HG03378 (cell line): ENCODE measurements at regions not wholly inside any gene's neighbourhood (a gene's known extent, or its start where the extent isn't known, plus 50 kb on each side); places are given as distances from the start of the nearest gene placed in this dataset.

Experiments
- ATAC-seq: cut with Tn5 transposase; IDR thresholded peaks from one replicate; pipeline ENCODE4 v1.9.1; 2021; ENCODE audit warnings: mild to moderate bottlenecking, moderate library complexity; ENCODE audit not compliant: unreplicated experiment

GRCh38 chr12:116401565-116401964 is 124.1 kb upstream of the MED13L start:
- no peak for ATAC-seq

GRCh38 chr12:116402163-116402939 is 124.9 kb upstream of the MED13L start:
- no peak for ATAC-seq

- no peak for ATAC-seq
These were observed 126.1 kb upstream of the MED13L start for GRCh38 chr12:116403546-116403945.

DNA sequence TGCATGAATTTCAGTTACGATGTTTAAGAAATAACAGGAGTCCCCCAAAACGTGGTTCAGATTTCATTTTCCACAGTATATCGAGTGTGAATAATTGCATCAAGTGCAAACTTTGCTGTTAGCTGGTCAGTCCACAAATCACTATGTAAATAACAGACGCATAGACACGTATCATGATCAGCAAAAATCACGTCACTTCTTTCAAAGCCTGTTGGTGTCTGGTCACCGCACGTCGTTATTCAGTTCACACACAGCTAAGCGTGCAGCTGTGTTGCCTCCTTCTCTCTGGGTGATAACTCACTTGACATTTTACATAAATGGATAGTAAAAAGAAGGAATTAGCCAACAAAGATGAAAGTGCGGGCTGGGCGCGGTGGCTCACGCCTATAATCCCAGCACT is 126.8 kb upstream of the MED13L start:
- no peak for ATAC-seq

- ATAC-seq, result no peak
These were observed 127.6 kb upstream of the MED13L start for GRCh38 chr12:116404913-116405611.

GRCh38 chr12:116406529-116406928 is 129.0 kb upstream of the MED13L start:
- ATAC-seq, result no peak

DNA sequence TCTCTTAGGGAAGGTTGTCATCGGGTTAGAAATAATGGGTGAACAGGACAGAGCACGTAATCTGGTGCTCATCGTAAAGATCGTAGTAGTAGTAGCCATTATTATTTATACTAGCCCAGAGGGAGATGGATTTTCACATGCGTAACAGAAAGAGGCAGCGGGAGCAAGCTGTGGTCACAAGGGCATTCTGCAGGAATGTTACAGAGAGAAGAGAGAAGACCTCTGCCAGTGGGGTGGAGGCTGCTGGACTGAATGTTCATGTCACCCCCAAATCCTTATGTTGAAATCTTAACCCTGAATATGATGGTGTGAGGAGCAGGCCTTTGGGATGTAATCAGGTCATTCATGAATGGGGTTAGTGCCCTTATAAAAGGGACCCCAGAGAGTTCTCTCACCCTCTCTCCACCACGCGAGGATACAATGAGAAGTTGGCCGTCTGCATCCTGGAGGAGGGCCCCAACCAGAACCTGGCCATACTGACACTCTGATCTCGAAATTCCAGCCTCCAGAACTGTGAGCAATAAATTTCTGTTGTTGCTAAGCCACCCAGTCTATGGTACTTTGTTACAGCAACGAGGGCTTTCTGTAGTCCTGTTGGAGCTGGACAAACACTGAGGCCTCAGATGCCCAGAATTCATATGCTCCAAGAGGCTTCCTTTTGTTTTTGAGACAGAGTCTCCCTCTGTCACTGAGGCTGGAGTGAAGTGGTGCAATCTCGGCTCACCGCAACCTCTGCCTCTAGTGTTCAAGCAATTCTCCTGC is 131.2 kb upstream of the MED13L start:
- ATAC-seq, result no peak

- no peak for ATAC-seq
These were observed 134.5 kb upstream of the MED13L start for GRCh38 chr12:116411977-116412376.

- no peak for ATAC-seq
These were observed 137.4 kb upstream of the MED13L start for GRCh38 chr12:116414891-116415290.

- ATAC-seq, result no peak
These were observed 138.1 kb upstream of the MED13L start for GRCh38 chr12:116415408-116416108.

DNA sequence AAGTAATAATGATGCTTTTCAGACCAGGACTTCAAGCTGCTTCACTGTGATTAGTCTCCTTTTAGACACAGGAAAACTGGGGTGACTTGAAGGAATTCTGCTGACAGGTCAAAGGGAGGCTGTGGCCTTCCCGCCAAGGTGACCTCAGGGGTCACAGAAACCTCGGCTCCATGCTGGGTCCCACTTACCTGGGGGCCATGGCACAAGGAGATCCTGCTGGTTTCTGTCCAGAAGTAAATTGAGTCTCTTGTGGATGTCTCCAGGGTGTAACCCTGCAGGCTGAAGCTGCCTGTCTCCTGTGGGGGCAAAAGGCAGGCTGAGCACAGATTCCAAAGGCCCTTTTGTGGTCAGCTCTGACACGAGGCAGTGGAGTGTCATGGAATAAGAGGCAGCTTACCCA is 138.7 kb upstream of the MED13L start:
- ATAC-seq, result no peak

DNA sequence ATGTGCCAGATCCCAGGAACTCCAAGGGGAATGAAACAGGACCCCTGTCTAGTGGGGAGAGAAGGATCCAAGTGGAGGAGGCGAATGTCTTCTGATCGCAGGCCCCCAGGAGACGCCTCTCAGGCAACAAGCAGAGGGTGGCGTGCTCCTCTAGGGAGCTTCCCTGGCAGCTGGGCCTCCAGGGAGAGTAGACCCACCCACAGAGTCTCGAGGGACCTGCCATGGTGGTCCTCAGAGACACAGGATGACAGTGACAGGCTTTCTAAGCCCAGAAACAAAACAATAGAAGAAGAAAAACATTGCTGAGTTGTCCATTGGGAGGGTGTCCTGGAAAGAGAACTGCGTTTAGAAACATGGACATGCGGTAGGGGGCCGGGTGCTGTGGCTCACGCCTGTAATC is 140.6 kb upstream of the MAP1LC3B2 start:
- ATAC-seq, result no peak

GRCh38 chr12:116420227-116420880 is 138.8 kb upstream of the MAP1LC3B2 start:
- no peak for ATAC-seq

- no peak for ATAC-seq
These were observed 137.2 kb upstream of the MAP1LC3B2 start for GRCh38 chr12:116421785-116422538.

DNA sequence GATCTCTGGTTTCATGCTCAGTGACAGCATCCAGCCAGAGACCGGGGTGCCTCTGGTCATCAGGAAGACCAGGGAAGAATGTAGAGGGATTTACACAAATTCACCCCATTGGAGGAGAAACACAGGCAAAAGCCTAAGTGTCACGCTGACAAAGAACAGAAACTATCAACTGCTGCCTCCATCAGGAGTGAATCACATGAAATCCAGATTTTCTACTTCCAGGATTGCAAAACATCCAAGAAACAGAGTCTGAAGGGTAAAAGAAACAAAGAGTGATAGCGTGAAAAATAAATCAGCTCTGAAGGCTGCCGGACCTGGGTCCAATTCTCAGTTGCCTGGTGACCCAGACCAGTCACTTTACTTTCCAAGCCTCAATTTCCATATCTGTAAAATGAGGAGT is 136.1 kb upstream of the MAP1LC3B2 start:
- ATAC-seq, result no peak

GRCh38 chr12:116425256-116426193 is 133.7 kb upstream of the MAP1LC3B2 start:
- no peak for ATAC-seq

DNA sequence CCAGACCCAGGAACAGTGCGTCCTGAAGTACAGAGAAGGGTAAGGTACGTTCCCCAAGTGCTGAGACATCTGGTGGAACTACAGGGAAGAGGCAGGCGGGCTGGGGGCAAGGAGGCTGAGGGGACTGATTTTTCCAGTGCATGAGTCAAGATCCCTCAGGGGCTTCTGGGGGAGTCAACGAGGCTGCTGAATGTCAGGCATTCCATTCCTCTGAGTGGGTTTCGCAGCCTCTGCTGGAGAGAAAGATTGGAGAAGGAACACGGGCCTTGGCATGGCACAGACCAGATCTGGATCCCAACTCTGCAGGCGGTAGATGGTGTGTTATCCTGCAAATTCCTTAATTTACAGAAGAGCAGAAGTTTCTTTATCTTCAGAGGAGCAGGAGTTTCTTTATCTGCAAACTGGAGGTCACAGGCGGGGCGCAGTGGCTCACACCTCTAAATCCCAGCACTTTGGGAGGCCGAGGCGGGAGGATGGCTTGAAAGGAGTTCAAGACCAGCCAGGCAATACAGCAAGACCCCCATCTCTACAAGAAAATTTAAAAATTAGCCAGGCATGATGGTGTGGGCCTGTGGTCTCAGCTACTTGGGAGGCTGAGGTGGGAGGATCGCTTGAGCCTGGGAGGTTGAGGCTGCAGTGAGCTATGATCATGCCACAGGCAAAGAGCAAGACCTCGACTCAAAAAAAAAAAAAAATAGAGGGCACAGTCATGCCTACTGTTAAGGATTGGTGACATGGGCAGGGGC is 132.6 kb upstream of the MAP1LC3B2 start:
- no peak for ATAC-seq
